ENCODE measurements at regions not wholly inside any gene's neighbourhood (a gene's known extent, or its start where the extent isn't known, plus 50 kb on each side); places are given as distances from the start of the nearest gene placed in this dataset.

DNA sequence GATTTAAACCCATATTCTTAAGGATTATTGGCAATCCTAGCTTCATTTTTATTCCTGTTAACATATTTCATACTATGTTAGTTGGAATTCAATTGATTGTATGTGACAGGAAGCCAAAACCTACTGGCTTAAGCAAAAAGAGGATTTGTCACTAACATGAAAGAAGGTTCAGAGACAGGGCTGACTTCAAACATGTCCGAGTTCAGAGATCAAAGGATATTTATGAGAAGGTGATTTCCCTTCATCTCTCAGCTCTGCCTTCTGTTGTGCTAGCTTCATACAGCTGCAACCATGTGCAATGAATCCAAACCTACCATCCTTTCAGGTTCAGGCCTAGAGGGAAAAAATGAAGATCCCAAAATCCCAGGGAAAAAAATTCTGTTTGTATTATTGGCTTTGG lies 349.7 kb downstream of the ATP23 start:
- TF ChIP-seq CTCF (IDR thresholded peaks at IDR 0.05; ENCODE audit: control insufficient read depth, extremely low read depth, insufficient read depth), result no peak
- no peak overlapping the region for H3K4me3 ChIP-seq (ENCODE audit: low read depth, low read length)
- no peak for DNase-seq (ENCODE audit: low read depth)

DNA sequence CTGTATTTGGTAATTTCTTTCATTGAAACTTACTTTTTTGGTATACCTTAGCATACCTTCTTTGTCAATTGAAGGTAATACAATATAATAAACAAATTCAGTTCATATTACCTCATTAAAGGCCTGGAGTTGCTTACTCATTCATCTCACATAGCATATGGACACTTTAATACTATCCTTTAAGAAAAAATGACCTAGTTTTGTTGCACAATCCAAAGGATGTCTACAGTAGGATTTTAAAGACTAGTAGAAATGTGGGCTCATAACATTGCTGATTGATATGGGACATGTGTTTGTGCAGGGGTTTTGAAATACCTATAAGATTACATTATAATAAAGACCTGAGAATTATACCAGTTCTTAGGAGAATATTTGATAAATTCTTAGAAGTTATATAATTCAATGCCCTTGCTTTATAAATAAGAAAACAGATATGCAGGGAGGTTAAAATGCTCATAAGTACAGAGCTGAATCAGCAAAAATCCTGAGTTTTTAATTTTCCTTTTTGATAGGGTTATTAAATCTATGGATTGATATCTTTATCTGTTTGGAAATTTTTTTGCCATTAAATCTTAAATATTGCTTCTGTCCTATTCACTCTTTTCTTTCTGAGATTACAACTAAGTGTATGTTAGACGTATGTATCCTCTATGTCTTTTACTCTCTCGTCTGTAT lies 352.1 kb downstream of the ATP23 start:
- no peak for TF ChIP-seq CTCF (IDR thresholded peaks at IDR 0.05; ENCODE audit: control insufficient read depth, extremely low read depth, insufficient read depth)
- no peak overlapping the region for H3K4me3 ChIP-seq (ENCODE audit: low read depth, low read length)
- no peak for DNase-seq (ENCODE audit: low read depth)

DNA sequence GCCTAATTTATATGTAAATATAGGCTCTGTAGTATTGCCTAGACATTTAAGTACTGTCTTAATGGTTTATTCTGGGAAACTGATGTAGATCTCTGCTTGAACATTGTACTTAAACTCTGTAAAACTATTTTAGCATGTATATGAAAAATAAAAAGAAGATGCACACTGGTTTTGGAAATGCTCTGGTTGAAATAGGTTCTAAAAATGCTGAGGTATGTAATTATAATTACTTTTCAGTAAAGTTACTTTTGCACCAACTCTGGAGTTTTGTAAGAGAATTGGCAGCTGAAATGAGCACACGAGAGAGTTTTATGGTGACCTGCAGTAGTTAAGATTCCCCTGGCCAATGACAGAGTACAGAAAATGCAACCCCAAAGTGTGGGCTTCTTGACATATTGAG lies 353.9 kb downstream of the ATP23 start:
- H3K4me3 ChIP-seq (ENCODE audit: low read depth, low read length), result no peak overlapping the region
- no peak for TF ChIP-seq CTCF (IDR thresholded peaks at IDR 0.05; ENCODE audit: control insufficient read depth, extremely low read depth, insufficient read depth)
- no peak for DNase-seq (ENCODE audit: low read depth)

- no peak overlapping the region for H3K4me3 ChIP-seq (ENCODE audit: low read depth, low read length)
- TF ChIP-seq CTCF (IDR thresholded peaks at IDR 0.05; ENCODE audit: control insufficient read depth, extremely low read depth, insufficient read depth), result no peak
- DNase-seq (ENCODE audit: low read depth), result no peak
These were observed 355.5 kb downstream of the ATP23 start for GRCh38 chr12:58296863-58297262.

- TF ChIP-seq CTCF (IDR thresholded peaks at IDR 0.05; ENCODE audit: control insufficient read depth, extremely low read depth, insufficient read depth), result no peak
- DNase-seq (ENCODE audit: low read depth), result no peak
- H3K4me3 ChIP-seq (ENCODE audit: low read depth, low read length), result no peak overlapping the region
These were observed 357.4 kb downstream of the ATP23 start for GRCh38 chr12:58298803-58299202.

- DNase-seq (ENCODE audit: low read depth), result no peak
- no peak overlapping the region for H3K4me3 ChIP-seq (ENCODE audit: low read depth, low read length)
- no peak for TF ChIP-seq CTCF (IDR thresholded peaks at IDR 0.05; ENCODE audit: control insufficient read depth, extremely low read depth, insufficient read depth)
These were observed 358.0 kb downstream of the ATP23 start for GRCh38 chr12:58299371-58299770.
